ENCODE measurements at regions not wholly inside any gene's neighbourhood (a gene's known extent, or its start where the extent isn't known, plus 50 kb on each side); places are given as distances from the start of the nearest gene placed in this dataset.

DNA sequence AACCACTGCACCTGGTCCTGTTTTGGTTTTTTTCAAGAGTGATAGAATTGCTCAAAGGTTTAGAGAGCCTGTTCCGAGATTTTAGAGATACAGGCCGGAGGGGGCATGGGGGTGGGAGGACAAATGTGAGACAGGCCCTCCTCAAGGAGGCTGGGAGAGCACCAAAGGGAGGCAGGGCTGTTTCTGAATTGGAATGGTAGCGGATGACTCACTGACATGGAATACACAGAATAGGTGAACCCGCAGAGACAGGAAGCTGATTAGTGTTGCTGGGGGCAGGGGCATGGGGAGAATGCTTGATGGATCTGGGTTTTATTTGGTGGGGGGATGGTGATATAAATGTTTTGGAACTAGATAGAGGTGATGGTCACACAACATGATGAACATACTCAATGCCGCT, 111.0 kb upstream of the MGAT5 start:
- intact Hi-C loops (cut with DNase I): no loop called here
- Histone ChIP-seq H3K4me1 (ENCODE audit: control insufficient read depth in 2 of 3, insufficient read depth in 2 of 3, low read depth in 1 of 3, low read length in 3 of 3) (peaks cover 0 to 9% (median 4%) of the 10 kb centered on the region in 3 donors), H3K27ac (ENCODE audit: low read depth in 2 of 2, low read length in 2 of 2) (no peak overlapping the region)

DNA sequence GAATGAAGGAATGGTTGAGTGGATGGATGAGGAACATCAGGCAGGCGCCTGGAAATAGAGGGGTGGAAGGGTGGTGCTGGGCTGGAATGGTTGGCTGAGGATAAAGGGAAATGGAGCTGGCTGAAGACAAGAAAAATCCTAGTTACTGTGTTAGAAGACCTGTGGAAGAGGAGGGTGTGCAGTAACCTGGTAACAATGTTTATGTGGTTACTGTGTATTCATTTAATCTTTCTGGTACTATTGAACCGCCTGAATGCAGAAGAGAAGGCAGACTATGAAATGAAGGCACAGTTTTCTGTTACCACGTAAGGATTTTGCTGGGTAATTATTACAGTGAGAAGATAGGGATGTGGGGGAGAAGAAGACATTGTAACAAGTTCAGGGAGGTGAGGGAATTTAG, 110.3 kb upstream of the MGAT5 start:
- peaks cover 0 to 7% (median 0%) of the 10 kb centered on the region in 3 donors for H3K4me1 ChIP-seq (ENCODE audit: control insufficient read depth in 2 of 3, insufficient read depth in 2 of 3, low read depth in 1 of 3, low read length in 3 of 3)
- H3K36me3 ChIP-seq (ENCODE audit: control insufficient read depth in 2 of 3, insufficient read depth in 3 of 3, low read length in 3 of 3): no peaks in the 10 kb centered on the region
- FAIRE-seq (no peak), DNase-seq (no peak)
- no peak overlapping the region for H3K4me3 ChIP-seq (ENCODE audit: low read length in 3 of 3)
- H3K27ac ChIP-seq (ENCODE audit: low read depth in 2 of 2, low read length in 2 of 2): no peak overlapping the region
- TF ChIP-seq, protein P1, sequence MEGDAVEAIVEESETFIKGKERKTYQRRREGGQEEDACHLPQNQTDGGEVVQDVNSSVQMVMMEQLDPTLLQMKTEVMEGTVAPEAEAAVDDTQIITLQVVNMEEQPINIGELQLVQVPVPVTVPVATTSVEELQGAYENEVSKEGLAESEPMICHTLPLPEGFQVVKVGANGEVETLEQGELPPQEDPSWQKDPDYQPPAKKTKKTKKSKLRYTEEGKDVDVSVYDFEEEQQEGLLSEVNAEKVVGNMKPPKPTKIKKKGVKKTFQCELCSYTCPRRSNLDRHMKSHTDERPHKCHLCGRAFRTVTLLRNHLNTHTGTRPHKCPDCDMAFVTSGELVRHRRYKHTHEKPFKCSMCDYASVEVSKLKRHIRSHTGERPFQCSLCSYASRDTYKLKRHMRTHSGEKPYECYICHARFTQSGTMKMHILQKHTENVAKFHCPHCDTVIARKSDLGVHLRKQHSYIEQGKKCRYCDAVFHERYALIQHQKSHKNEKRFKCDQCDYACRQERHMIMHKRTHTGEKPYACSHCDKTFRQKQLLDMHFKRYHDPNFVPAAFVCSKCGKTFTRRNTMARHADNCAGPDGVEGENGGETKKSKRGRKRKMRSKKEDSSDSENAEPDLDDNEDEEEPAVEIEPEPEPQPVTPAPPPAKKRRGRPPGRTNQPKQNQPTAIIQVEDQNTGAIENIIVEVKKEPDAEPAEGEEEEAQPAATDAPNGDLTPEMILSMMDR (IDR thresholded peaks at IDR 0.05; ENCODE audit: borderline replicate concordance, extremely low read depth, insufficient read depth): no peak
- no peaks in the 10 kb centered on the region for H3K9me3 ChIP-seq (ENCODE audit: control insufficient read depth in 2 of 3, insufficient read depth in 1 of 3, low read length in 3 of 3)
- no peak overlapping the region for H3K9ac ChIP-seq (ENCODE audit: low read length in 3 of 3)
- intact Hi-C loops (cut with DNase I): no loop called here
- H3K27me3 ChIP-seq (ENCODE audit: control insufficient read depth, insufficient read depth, low read length): no peaks in the 10 kb centered on the region

More for the DNA sequence above, 111.0 kb upstream of the MGAT5 start:
- no peaks in the 10 kb centered on the region for H3K27me3 ChIP-seq (ENCODE audit: control insufficient read depth, insufficient read depth, low read length)
- DNase-seq (no peak), FAIRE-seq (no peak)
- no peaks in the 10 kb centered on the region for H3K36me3 ChIP-seq (ENCODE audit: control insufficient read depth in 2 of 3, insufficient read depth in 3 of 3, low read length in 3 of 3)
- TF ChIP-seq, protein P1 (IDR thresholded peaks at IDR 0.05; ENCODE audit: borderline replicate concordance, extremely low read depth, insufficient read depth): no peak
- H3K9me3 ChIP-seq (ENCODE audit: control insufficient read depth in 2 of 3, insufficient read depth in 1 of 3, low read length in 3 of 3): no peaks in the 10 kb centered on the region
- H3K9ac ChIP-seq (ENCODE audit: low read length in 3 of 3): no peak overlapping the region
- H3K4me3 ChIP-seq (ENCODE audit: low read length in 3 of 3): no peak overlapping the region

DNA sequence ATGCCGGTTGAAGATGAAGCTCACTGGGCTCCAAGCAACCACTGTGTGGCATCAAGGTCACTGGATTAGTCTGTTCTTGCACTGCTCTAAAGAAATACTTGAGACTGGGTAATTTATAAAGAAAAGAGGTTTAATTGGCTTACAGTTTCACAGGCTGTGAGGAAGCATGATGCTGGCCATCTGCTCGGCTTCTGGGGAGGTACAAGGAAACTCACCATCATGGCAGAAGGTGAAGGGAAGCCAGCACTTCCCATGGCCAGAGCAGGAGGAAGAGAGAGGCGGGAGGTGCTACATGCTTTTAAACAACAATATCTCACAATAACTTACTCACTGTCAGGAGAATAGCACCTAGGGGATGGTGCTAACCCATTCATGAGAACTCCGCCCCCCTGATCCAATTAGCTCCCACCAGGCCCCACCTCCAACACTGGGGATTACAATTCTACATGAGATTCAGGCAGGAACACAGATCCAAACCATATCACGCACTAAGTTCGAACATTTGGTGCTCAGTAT, 109.7 kb upstream of the MGAT5 start:
- no peak for FAIRE-seq
- peaks cover 0 to 7% (median 0%) of the 10 kb centered on the region in 3 donors for H3K4me1 ChIP-seq (ENCODE audit: control insufficient read depth in 2 of 3, insufficient read depth in 2 of 3, low read depth in 1 of 3, low read length in 3 of 3)
- DNase-seq: no peak
- TF ChIP-seq, protein P1 (IDR thresholded peaks at IDR 0.05; ENCODE audit: borderline replicate concordance, extremely low read depth, insufficient read depth): no peak
- no peaks in the 10 kb centered on the region for H3K36me3 ChIP-seq (ENCODE audit: control insufficient read depth in 2 of 3, insufficient read depth in 3 of 3, low read length in 3 of 3)
- H3K9me3 ChIP-seq (ENCODE audit: control insufficient read depth in 2 of 3, insufficient read depth in 1 of 3, low read length in 3 of 3): no peaks in the 10 kb centered on the region
- H3K9ac ChIP-seq (ENCODE audit: low read length in 3 of 3): no peak overlapping the region
- no peaks in the 10 kb centered on the region for H3K27me3 ChIP-seq (ENCODE audit: control insufficient read depth, insufficient read depth, low read length)
- H3K27ac ChIP-seq (ENCODE audit: low read depth in 2 of 2, low read length in 2 of 2): no peak overlapping the region
- intact Hi-C loops (cut with DNase I): no loop called here
- H3K4me3 ChIP-seq (ENCODE audit: low read length in 3 of 3): no peak overlapping the region

DNA sequence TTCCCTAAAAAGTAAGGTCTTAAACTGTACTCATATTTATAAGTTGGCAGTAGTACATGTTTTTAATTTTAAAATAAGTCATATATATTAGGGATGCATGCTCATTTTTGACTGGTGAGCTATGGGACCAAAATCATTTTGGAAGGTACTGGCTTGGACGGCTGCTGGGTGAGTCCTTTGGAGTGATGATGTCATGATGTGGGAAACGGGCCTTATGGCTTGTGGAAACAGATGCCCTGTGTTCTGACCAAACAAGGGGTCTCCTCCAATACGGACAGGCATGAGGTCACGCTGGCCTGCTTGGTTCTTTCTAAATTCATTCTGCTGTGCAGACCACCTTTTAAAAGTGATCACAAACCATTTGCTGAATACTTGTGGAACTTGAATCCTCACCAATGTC, 109.2 kb upstream of the MGAT5 start:
- intact Hi-C loops (cut with DNase I): no loop called here
- TF ChIP-seq, protein P1 (IDR thresholded peaks at IDR 0.05; ENCODE audit: borderline replicate concordance, extremely low read depth, insufficient read depth): no peak
- no peak for FAIRE-seq
- Histone ChIP-seq H3K36me3 (ENCODE audit: control insufficient read depth in 2 of 3, insufficient read depth in 3 of 3, low read length in 3 of 3) (no peaks in the 10 kb centered on the region), H3K27me3 (ENCODE audit: control insufficient read depth, insufficient read depth, low read length) (no peaks in the 10 kb centered on the region), H3K9me3 (ENCODE audit: control insufficient read depth in 2 of 3, insufficient read depth in 1 of 3, low read length in 3 of 3) (no peaks in the 10 kb centered on the region), H3K9ac (ENCODE audit: low read length in 3 of 3) (no peak overlapping the region), H3K4me3 (ENCODE audit: low read length in 3 of 3) (no peak overlapping the region), H3K4me1 (ENCODE audit: control insufficient read depth in 2 of 3, insufficient read depth in 2 of 3, low read depth in 1 of 3, low read length in 3 of 3) (peaks cover 0 to 7% (median 0%) of the 10 kb centered on the region in 3 donors), H3K27ac (ENCODE audit: low read depth in 2 of 2, low read length in 2 of 2) (no peak overlapping the region)
- no peak for DNase-seq
